ENCODE measurements at regions not wholly inside any gene's neighbourhood (a gene's known extent, or its start where the extent isn't known, plus 50 kb on each side); places are given as distances from the start of the nearest gene placed in this dataset.

- no peaks in the 10 kb centered on the region for H3K36me3 ChIP-seq (ENCODE audit: control insufficient read depth in 3 of 3, insufficient read depth in 2 of 3, low read depth in 1 of 3, low read length in 3 of 3)
- H3K27me3 ChIP-seq (ENCODE audit: control insufficient read depth in 3 of 3, insufficient read depth in 3 of 3, low read length in 3 of 3): no peaks in the 10 kb centered on the region
- no peak overlapping the region for H3K27ac ChIP-seq (ENCODE audit: low read depth in 1 of 3, low read length in 2 of 3)
- no peak overlapping the region for H3K4me3 ChIP-seq (ENCODE audit: low read depth in 1 of 3, low read length in 3 of 3)
- DNase-seq (no peak), FAIRE-seq (no peak)
- no peaks in the 10 kb centered on the region for H3K4me1 ChIP-seq (ENCODE audit: control insufficient read depth in 3 of 3, insufficient read depth in 2 of 3, low read depth in 1 of 3, low read length in 2 of 3)
- WGBS, 3 donors: 34 to 41% (median 40%) methylated on average over 2 of the region's 2 CpGs
- peaks cover 0 to 3% of the 10 kb centered on the region in 2 donors for H3K9me3 ChIP-seq (ENCODE audit: control insufficient read depth in 2 of 2, insufficient read depth in 1 of 2, low read depth in 1 of 2, low read length in 1 of 2)
Measured at GRCh38 chr5:28190011-28190410, 1151.6 kb upstream of the CDH9 start.

- Histone ChIP-seq H3K4me1 (ENCODE audit: control insufficient read depth in 3 of 3, insufficient read depth in 2 of 3, low read depth in 1 of 3, low read length in 2 of 3) (no peaks in the 10 kb centered on the region), H3K4me3 (ENCODE audit: low read depth in 1 of 3, low read length in 3 of 3) (no peak overlapping the region), H3K27me3 (ENCODE audit: control insufficient read depth in 3 of 3, insufficient read depth in 3 of 3, low read length in 3 of 3) (no peaks in the 10 kb centered on the region), H3K36me3 (ENCODE audit: control insufficient read depth in 3 of 3, insufficient read depth in 2 of 3, low read depth in 1 of 3, low read length in 3 of 3) (no peaks in the 10 kb centered on the region), H3K9me3 (ENCODE audit: control insufficient read depth in 2 of 2, insufficient read depth in 1 of 2, low read depth in 1 of 2, low read length in 1 of 2) (peaks cover 0 to 5% of the 10 kb centered on the region in 2 donors), H3K27ac (ENCODE audit: low read depth in 1 of 3, low read length in 2 of 3) (no peak overlapping the region)
- FAIRE-seq (no peak), DNase-seq (no peak)
Measured at GRCh38 chr5:28174691-28175090, 1136.3 kb upstream of the CDH9 start.

- Histone ChIP-seq H3K36me3 (ENCODE audit: control insufficient read depth in 3 of 3, insufficient read depth in 2 of 3, low read depth in 1 of 3, low read length in 3 of 3) (no peaks in the 10 kb centered on the region), H3K27ac (ENCODE audit: low read depth in 1 of 3, low read length in 2 of 3) (no peak overlapping the region), H3K9me3 (ENCODE audit: control insufficient read depth in 2 of 2, insufficient read depth in 1 of 2, low read depth in 1 of 2, low read length in 1 of 2) (no peaks in the 10 kb centered on the region), H3K4me3 (ENCODE audit: low read depth in 1 of 3, low read length in 3 of 3) (no peak overlapping the region), H3K4me1 (ENCODE audit: control insufficient read depth in 3 of 3, insufficient read depth in 2 of 3, low read depth in 1 of 3, low read length in 2 of 3) (no peaks in the 10 kb centered on the region), H3K27me3 (ENCODE audit: control insufficient read depth in 3 of 3, insufficient read depth in 3 of 3, low read length in 3 of 3) (no peaks in the 10 kb centered on the region)
- DNase-seq (no peak), FAIRE-seq (no peak)
- WGBS, 3 donors: 66 to 89% (median 84%) methylated on average over 5 of the region's 5 CpGs
Measured at GRCh38 chr5:28165096-28165495, 1126.7 kb upstream of the CDH9 start.

GRCh38 chr5:28164568-28164967 is 1126.2 kb upstream of the CDH9 start:
- Histone ChIP-seq H3K9me3 (ENCODE audit: control insufficient read depth in 2 of 2, insufficient read depth in 1 of 2, low read depth in 1 of 2, low read length in 1 of 2) (no peaks in the 10 kb centered on the region), H3K27me3 (ENCODE audit: control insufficient read depth in 3 of 3, insufficient read depth in 3 of 3, low read length in 3 of 3) (no peaks in the 10 kb centered on the region), H3K4me1 (ENCODE audit: control insufficient read depth in 3 of 3, insufficient read depth in 2 of 3, low read depth in 1 of 3, low read length in 2 of 3) (no peaks in the 10 kb centered on the region), H3K36me3 (ENCODE audit: control insufficient read depth in 3 of 3, insufficient read depth in 2 of 3, low read depth in 1 of 3, low read length in 3 of 3) (no peaks in the 10 kb centered on the region), H3K27ac (ENCODE audit: low read depth in 1 of 3, low read length in 2 of 3) (no peak overlapping the region), H3K4me3 (ENCODE audit: low read depth in 1 of 3, low read length in 3 of 3) (no peak overlapping the region)
- FAIRE-seq: no peak
- WGBS, 3 donors: 65 to 75% (median 71%) methylated on average over 2 of the region's 2 CpGs
- DNase-seq: no peak

GRCh38 chr5:28156981-28157380 is 1118.6 kb upstream of the CDH9 start:
- 80 to 88% (median 82%) methylated on average over 6 of the region's 6 CpGs for WGBS, 3 donors
- no peak overlapping the region for H3K27ac ChIP-seq (ENCODE audit: low read depth in 1 of 3, low read length in 2 of 3)
- no peaks in the 10 kb centered on the region for H3K36me3 ChIP-seq (ENCODE audit: control insufficient read depth in 3 of 3, insufficient read depth in 2 of 3, low read depth in 1 of 3, low read length in 3 of 3)
- H3K4me1 ChIP-seq (ENCODE audit: control insufficient read depth in 3 of 3, insufficient read depth in 2 of 3, low read depth in 1 of 3, low read length in 2 of 3): no peaks in the 10 kb centered on the region
- no peaks in the 10 kb centered on the region for H3K27me3 ChIP-seq (ENCODE audit: control insufficient read depth in 3 of 3, insufficient read depth in 3 of 3, low read length in 3 of 3)
- FAIRE-seq: no peak
- no peak overlapping the region for H3K4me3 ChIP-seq (ENCODE audit: low read depth in 1 of 3, low read length in 3 of 3)
- no peak for DNase-seq
- no peaks in the 10 kb centered on the region for H3K9me3 ChIP-seq (ENCODE audit: control insufficient read depth in 2 of 2, insufficient read depth in 1 of 2, low read depth in 1 of 2, low read length in 1 of 2)

DNA sequence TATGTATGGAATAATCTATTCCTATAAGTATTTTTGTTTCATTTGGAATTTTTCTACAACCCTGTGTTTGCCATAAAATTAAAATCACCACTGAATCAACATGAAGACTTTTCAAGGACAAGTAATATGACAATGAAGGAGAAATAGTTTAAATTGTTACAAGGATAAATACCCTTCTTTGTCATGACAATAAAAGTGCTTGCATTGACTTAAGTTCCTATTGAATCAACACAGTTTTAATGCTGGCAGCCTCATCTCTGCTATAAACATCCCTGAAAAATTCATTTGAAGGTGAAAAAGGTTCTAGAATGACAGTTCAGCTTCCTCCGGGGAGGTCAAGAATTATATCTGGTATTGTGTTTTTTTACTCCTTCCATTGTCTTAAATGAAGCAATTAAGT is 1105.1 kb upstream of the CDH9 start:
- Histone ChIP-seq H3K27ac (ENCODE audit: low read depth in 1 of 3, low read length in 2 of 3) (no peak overlapping the region), H3K4me3 (ENCODE audit: low read depth in 1 of 3, low read length in 3 of 3) (no peak overlapping the region), H3K27me3 (ENCODE audit: control insufficient read depth in 3 of 3, insufficient read depth in 3 of 3, low read length in 3 of 3) (no peaks in the 10 kb centered on the region), H3K4me1 (ENCODE audit: control insufficient read depth in 3 of 3, insufficient read depth in 2 of 3, low read depth in 1 of 3, low read length in 2 of 3) (no peaks in the 10 kb centered on the region), H3K9me3 (ENCODE audit: control insufficient read depth in 2 of 2, insufficient read depth in 1 of 2, low read depth in 1 of 2, low read length in 1 of 2) (peaks cover 0 to 3% of the 10 kb centered on the region in 2 donors), H3K36me3 (ENCODE audit: control insufficient read depth in 3 of 3, insufficient read depth in 2 of 3, low read depth in 1 of 3, low read length in 3 of 3) (no peaks in the 10 kb centered on the region)
- WGBS, 3 donors: 82 to 90% (median 87%) methylated on average over 1 of the region's 1 CpG
- FAIRE-seq: no peak
- no peak for DNase-seq

- H3K4me3 ChIP-seq (ENCODE audit: low read depth in 1 of 3, low read length in 3 of 3): no peak overlapping the region
- 21 to 33% (median 24%) methylated on average over 1 of the region's 1 CpG for WGBS, 3 donors
- FAIRE-seq: no peak
- H3K27me3 ChIP-seq (ENCODE audit: control insufficient read depth in 3 of 3, insufficient read depth in 3 of 3, low read length in 3 of 3): no peaks in the 10 kb centered on the region
- no peak overlapping the region for H3K27ac ChIP-seq (ENCODE audit: low read depth in 1 of 3, low read length in 2 of 3)
- DNase-seq: no peak
- H3K4me1 ChIP-seq (ENCODE audit: control insufficient read depth in 3 of 3, insufficient read depth in 2 of 3, low read depth in 1 of 3, low read length in 2 of 3): no peaks in the 10 kb centered on the region
- no peaks in the 10 kb centered on the region for H3K36me3 ChIP-seq (ENCODE audit: control insufficient read depth in 3 of 3, insufficient read depth in 2 of 3, low read depth in 1 of 3, low read length in 3 of 3)
- no peaks in the 10 kb centered on the region for H3K9me3 ChIP-seq (ENCODE audit: control insufficient read depth in 2 of 2, insufficient read depth in 1 of 2, low read depth in 1 of 2, low read length in 1 of 2)
Measured at GRCh38 chr5:28132151-28132550, 1093.8 kb upstream of the CDH9 start.

- Histone ChIP-seq H3K36me3 (ENCODE audit: control insufficient read depth in 3 of 3, insufficient read depth in 2 of 3, low read depth in 1 of 3, low read length in 3 of 3) (no peaks in the 10 kb centered on the region), H3K27ac (ENCODE audit: low read depth in 1 of 3, low read length in 2 of 3) (no peak overlapping the region), H3K4me3 (ENCODE audit: low read depth in 1 of 3, low read length in 3 of 3) (no peak overlapping the region), H3K4me1 (ENCODE audit: control insufficient read depth in 3 of 3, insufficient read depth in 2 of 3, low read depth in 1 of 3, low read length in 2 of 3) (no peaks in the 10 kb centered on the region), H3K27me3 (ENCODE audit: control insufficient read depth in 3 of 3, insufficient read depth in 3 of 3, low read length in 3 of 3) (no peaks in the 10 kb centered on the region), H3K9me3 (ENCODE audit: control insufficient read depth in 2 of 2, insufficient read depth in 1 of 2, low read depth in 1 of 2, low read length in 1 of 2) (peaks cover 3 to 8% of the 10 kb centered on the region in 2 donors)
- DNase-seq (no peak), FAIRE-seq (no peak)
Measured at GRCh38 chr5:28117691-28118090, 1079.3 kb upstream of the CDH9 start.

DNA sequence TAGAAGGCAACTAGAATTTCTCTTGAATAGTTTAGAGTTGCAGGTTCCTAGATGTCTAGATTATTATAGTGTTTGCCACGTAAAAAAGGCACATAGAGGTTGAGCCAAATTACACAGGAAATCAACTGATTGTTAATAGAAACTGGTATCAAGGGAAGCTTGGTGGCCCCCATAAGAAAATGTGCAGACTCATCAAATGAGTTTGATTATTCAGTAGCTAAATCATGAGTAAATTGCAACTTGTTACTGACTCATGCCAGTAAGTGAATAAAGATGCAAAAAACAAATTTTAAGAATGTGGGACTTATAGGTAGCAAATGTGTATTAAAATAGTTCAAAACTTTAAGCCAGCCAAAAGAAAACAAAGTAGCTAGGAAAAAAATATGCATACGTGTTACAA is 1078.9 kb upstream of the CDH9 start:
- DNase-seq (no peak), FAIRE-seq (no peak)
- Histone ChIP-seq H3K27me3 (ENCODE audit: control insufficient read depth in 3 of 3, insufficient read depth in 3 of 3, low read length in 3 of 3) (no peaks in the 10 kb centered on the region), H3K4me1 (ENCODE audit: control insufficient read depth in 3 of 3, insufficient read depth in 2 of 3, low read depth in 1 of 3, low read length in 2 of 3) (no peaks in the 10 kb centered on the region), H3K9me3 (ENCODE audit: control insufficient read depth in 2 of 2, insufficient read depth in 1 of 2, low read depth in 1 of 2, low read length in 1 of 2) (peaks cover 3 to 8% of the 10 kb centered on the region in 2 donors), H3K4me3 (ENCODE audit: low read depth in 1 of 3, low read length in 3 of 3) (no peak overlapping the region), H3K36me3 (ENCODE audit: control insufficient read depth in 3 of 3, insufficient read depth in 2 of 3, low read depth in 1 of 3, low read length in 3 of 3) (no peaks in the 10 kb centered on the region), H3K27ac (ENCODE audit: low read depth in 1 of 3, low read length in 2 of 3) (no peak overlapping the region)
- WGBS, 3 donors: 43 to 74% (median 55%) methylated on average over 2 of the region's 2 CpGs

All from small intestine (tissue), 7 donors.